ENCODE measurements at regions not wholly inside any gene's neighbourhood (a gene's known extent, or its start where the extent isn't known, plus 50 kb on each side); places are given as distances from the start of the nearest gene placed in this dataset.
"Not testable (repeated sequence)": the region's sequence is repeated elsewhere in the genome, so short reads cannot be mapped to it uniquely, and the experiment has no call there.

GRCh38 chr7:91405873-91406272, 141.6 kb downstream of the FZD1 start:
- FAIRE-seq = not testable (repeated sequence)

GRCh38 chr7:91407942-91408341, 143.7 kb downstream of the FZD1 start:
- FAIRE-seq = no peak

DNA sequence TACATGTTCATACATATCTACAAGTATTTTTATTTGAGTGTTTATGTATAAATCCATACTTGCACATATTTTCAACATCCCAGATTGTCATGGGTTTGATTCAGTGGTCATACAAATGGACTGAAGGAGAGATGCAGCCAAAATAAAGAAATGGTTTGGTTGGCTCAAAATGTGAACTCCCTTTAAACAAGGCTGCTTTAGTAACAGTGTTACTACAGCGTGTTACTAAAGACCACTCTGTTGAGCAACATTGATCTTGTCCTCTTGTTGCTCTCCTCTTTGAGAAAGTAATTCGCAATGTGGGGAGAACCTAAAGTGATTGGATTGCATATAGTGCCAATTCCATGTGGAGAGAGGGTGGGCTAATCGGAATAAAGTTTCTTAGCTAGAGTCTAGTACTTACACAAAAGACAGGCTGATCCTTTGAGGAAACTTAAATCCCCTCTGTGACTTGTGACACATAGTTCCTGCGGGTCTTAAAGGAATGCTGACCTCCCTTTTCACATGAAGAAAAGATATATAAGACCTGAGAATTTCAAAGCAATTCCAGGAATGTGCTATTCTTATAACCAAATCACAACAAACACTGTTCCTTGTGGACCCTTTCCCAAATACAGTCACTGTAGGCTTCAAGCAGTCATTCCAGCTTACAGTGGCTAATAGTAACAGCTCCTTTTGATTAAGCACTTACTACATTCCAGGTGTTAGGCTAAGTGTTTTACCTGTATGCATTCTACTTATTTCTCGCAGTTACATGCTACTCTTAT, 144.3 kb downstream of the FZD1 start:
- no peak for FAIRE-seq

DNA sequence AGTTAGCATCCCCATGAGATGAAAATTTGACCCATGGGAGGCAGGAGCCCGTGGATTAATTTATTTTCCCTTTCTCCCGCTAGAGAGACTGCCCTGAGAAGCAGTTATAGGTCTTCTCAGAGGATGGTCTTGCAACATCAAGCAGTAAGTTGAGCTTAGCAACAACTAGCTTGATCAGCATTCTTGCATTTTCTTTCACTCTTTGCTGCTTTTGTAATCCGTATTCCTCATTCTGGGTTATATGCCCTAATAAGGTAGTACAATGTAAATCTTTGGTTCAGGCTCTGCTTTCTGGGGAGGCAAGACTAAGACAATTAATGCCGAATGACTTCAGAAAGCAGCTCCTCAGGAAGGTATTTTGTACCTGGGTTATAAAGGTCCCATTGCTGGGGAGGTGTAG, 146.8 kb downstream of the FZD1 start:
- FAIRE-seq = no peak

DNA sequence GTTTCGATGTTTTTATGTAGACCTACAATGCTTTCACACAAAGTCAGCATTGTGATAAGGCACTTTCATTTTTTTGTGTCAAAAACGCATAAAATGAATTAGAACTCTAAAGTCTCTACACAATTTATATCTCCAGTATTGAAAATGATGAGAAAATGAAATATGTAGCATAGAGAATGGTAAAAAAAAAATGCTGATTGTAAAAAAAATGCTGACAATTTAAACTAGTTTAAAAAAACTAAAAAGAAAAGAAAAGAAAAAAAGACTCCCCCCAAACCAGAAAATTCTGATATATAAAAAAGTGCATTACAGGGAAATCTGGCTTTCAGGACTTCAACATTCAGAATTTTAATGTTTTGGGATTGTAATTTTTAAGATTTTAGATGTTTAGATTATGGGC, 148.1 kb downstream of the FZD1 start:
- no peak for FAIRE-seq

DNA sequence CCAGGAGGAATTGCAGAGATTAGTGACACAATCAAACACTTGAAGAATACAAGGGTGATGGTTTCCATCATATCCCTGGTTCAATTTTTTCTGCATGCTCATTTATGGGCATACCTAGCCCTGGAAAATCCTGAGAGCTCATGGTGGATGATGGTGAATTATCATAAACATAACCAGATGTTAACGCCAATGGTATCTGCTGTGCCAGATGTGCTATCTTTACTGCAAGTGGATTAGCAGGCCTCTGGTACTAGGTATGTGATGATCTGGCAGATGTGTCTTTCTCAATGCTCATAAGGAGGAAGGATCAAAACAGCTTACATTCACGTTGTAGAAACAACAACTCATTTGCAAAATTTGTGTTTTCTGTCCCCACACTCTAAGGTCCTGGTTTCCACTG, 150.5 kb downstream of the FZD1 start:
- FAIRE-seq = no peak

GRCh38 chr7:91416155-91416865, 152.1 kb downstream of the FZD1 start:
- FAIRE-seq = no peak

GRCh38 chr7:91420606-91421005, 156.4 kb downstream of the FZD1 start:
- FAIRE-seq = no peak

DNA sequence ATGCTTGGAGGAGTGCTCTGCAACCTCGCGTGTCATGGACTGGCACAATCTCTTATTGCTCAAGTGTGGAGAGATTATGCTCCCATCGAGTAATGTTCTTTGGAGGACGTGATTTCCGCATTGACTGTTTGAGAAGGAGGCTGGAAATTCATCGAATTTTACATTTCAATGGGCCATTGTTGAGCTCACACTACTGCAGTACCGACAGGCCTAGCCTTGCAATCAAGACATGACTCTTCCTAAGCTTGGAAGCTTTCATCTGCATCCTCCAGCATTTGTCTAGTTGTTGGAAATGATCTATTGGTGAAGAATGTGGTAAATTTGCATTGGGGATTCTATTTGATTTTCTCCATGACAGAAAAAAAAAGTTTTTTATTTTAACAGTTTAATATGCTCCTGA, 156.8 kb downstream of the FZD1 start:
- no peak for FAIRE-seq

DNA sequence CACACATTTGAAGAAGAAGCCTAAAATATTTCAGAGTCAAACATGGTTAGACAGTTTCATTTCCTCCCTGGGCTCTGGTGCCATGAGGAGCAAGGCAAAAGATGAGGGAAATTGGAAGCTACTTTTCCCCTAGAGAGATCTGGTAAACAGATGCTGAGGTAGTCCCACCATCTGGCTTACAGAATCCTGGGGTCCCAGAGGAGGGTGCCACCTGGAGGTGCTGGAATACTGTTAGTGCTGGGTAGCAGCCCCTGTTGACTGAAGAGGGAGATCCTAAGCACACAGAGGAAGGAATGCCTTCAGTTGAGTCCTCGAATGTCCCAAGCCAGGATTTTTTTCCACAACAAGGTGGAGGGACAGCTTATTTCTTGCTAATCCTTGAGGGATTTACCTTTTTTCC, 160.1 kb downstream of the FZD1 start:
- FAIRE-seq = no peak

GRCh38 chr7:91425149-91425548, 160.9 kb downstream of the FZD1 start:
- no peak for FAIRE-seq

GRCh38 chr7:91427051-91427450, 162.8 kb downstream of the FZD1 start:
- no peak for FAIRE-seq

DNA sequence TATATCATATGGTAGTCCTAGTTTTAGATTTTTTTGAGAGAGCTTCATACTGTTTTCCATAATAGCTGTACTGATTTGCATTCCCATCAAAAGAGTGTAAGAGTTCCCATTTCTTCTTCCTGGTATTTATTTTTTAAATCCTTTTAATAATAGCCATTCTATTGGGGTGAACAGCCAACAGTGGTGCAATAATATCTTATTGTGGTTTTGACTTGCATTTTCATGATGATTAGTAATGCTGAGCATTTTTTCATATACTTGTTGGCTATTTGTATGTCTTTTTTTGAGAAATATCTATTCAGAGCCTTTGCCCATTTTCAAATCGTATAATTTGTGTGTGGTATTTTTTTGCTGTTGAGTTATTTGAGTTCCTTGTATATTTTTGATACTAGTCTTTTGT, 167.4 kb downstream of the FZD1 start:
- FAIRE-seq = no peak

DNA sequence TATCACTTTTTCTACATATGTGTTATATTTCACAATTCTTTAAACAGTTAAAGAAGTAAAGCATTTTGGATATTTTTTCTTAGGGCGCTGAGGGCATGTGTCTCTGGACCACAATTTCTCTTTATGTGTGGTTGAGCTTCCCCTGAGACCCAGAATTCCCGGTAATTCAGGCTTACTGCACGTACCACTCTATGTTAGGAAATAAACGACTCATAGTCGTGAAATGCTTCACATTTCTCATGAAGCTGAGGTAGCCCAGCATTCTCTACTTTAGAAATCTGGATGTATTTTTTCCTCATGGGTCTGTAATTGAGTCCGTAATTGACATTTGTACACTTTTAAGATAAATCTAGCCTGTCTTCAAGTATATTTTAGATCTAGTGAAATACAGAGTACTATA, 170.6 kb downstream of the FZD1 start:
- FAIRE-seq = no peak

- no peak for FAIRE-seq
These were observed 171.3 kb downstream of the FZD1 start for GRCh38 chr7:91435381-91436059.

- FAIRE-seq = no peak
These were observed 172.4 kb downstream of the FZD1 start for GRCh38 chr7:91436655-91437054.

GRCh38 chr7:91440198-91440597, 176.0 kb downstream of the FZD1 start:
- not testable (repeated sequence) for FAIRE-seq

DNA sequence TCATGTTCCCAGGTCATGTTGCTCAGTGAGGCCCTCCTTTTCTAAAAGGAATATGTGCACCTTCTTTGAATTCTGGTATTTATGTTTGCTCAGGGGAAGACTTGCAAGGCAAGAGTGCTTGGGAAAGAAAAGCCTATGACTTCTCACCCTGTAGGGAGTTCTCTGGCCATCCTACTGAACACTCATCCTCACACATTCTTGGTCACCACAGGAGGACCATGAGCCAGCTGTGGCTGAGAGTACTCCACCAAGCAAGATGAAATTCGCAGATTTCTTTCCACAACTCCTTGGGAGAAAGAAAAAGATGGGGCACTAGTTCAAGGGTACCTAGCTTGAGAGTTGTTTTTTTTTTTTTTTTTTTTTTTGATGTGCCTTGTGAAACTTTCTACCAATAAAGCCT, 179.6 kb downstream of the FZD1 start:
- FAIRE-seq = no peak

DNA sequence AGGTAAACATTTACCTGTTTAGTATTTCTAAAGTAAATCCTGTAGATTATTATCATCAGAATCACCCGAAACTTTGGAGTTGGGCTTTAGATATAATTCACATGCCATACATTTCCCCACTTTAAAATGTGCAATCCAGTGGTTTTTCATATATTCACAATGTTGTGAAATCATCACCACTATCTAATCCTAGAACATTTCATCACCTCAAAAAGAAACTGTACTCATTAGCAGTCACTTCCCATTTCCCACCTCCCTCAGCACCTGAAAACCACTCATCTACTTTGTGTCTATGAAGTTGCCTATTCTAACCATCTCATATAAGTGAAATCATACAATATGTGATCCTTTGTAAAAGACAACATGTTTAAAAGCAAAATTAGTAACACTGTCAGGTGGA, 182.6 kb downstream of the FZD1 start:
- FAIRE-seq = no peak

DNA sequence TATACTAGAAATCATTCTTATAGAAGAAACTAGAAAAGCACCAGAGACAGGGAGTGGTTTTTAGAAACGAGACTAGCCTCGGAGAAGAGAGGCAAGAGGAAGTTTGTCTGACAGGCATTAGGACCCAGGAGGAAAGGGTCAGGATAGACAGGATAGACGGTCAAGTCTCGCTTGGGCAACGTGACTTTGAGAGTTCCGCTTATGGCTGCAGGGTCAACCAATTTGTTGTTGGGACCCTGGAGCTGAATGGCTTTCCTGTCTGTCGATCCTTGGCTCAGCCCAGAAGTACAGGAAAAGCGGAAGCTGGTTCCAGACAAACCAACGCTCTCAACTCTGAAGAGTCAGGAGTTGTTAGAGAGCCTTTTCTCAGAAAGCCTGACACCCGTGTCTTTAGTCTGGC, 191.2 kb downstream of the FZD1 start:
- FAIRE-seq = no peak

GRCh38 chr7:91457208-91457607, 193.0 kb downstream of the FZD1 start:
- no peak for FAIRE-seq

- FAIRE-seq = no peak
These were observed 195.3 kb downstream of the FZD1 start for GRCh38 chr7:91459539-91459938.

GRCh38 chr7:91462316-91462715, 198.1 kb downstream of the FZD1 start:
- no peak for FAIRE-seq

DNA sequence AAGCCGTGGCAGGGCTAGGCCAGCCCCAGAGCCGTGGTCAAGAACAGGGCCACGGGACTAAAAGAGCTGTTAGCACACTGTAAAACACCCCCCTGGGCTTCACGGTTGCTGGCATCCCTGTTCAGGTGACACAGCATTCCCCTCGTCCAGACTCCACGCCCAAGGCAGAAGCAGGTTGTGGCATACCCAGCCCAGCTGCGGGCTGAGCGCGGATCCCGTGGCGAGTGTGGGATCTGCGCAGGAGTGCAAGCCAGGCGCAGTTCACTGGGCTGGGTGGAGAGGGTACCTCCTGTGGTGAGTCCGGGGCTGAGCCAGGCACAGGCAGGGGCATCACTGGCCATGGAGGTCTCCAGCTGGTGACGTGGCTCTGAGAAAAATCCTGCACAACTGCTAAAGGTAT, 199.1 kb downstream of the FZD1 start:
- FAIRE-seq = no peak
